H9 (cell line): ENCODE measurements at regions not wholly inside any gene's neighbourhood (a gene's known extent, or its start where the extent isn't known, plus 50 kb on each side); places are given as distances from the start of the nearest gene placed in this dataset.

Source experiments
- DNase-seq: peaks from one replicate; pipeline ENCODE4 v3.0.0-alpha.2; 2017
- H2AFZ ChIP-seq: one replicate; pipeline ENCODE4 v1.6.1; 2013; ENCODE audit warnings: mild to moderate bottlenecking, low read length, control low read depth, moderate library complexity
- H2AK5ac ChIP-seq: 2 replicates; pipeline ENCODE4 v1.6.1; 2013; ENCODE audit warnings: low read length, control low read depth, mixed read lengths; ENCODE audit not compliant: insufficient read length
- H2BK120ac ChIP-seq: one replicate; pipeline ENCODE4 v1.6.1; 2013; ENCODE audit warnings: low read depth, mild to moderate bottlenecking, low read length, control low read depth, inconsistent platforms; ENCODE audit not compliant: poor library complexity, severe bottlenecking
- H2BK12ac ChIP-seq: 2 replicates; pipeline ENCODE4 v1.6.1; 2013; ENCODE audit warnings: low read length, control low read depth, mixed read lengths, low read depth; ENCODE audit not compliant: insufficient read length
- H2BK15ac ChIP-seq: 2 replicates; pipeline ENCODE4 v1.6.1; 2013; ENCODE audit warnings: low read depth, low read length, control low read depth
- H2BK20ac ChIP-seq: one replicate; pipeline ENCODE4 v1.6.1; 2013; ENCODE audit warnings: low read depth, mild to moderate bottlenecking, low read length, control low read depth, inconsistent platforms; ENCODE audit not compliant: poor library complexity, severe bottlenecking
- H2BK5ac ChIP-seq: 2 replicates; pipeline ENCODE4 v1.6.1; 2013; ENCODE audit warnings: low read length, control low read depth, mixed read lengths; ENCODE audit not compliant: insufficient read length
- H3K14ac ChIP-seq: 2 replicates; pipeline ENCODE4 v1.6.1; 2013; ENCODE audit warnings: low read length, control low read depth; ENCODE audit not compliant: insufficient read depth
- H3K18ac ChIP-seq: 2 replicates; pipeline ENCODE4 v1.6.1; 2013; ENCODE audit warnings: low read depth, mild to moderate bottlenecking, mixed read lengths, low read length, control low read depth; ENCODE audit not compliant: insufficient read length
- H3K23ac ChIP-seq: 2 replicates; pipeline ENCODE4 v1.6.1; 2013; ENCODE audit warnings: low read length, control low read depth, mixed read lengths, low read depth; ENCODE audit not compliant: insufficient read length
- H3K23me2 ChIP-seq: 2 replicates; pipeline ENCODE4 v1.6.1; 2013; ENCODE audit warnings: low read depth, mild to moderate bottlenecking, mixed read lengths, low read length, control low read depth; ENCODE audit not compliant: insufficient read length, poor library complexity, severe bottlenecking
- H3K27ac ChIP-seq: 2 replicates; pipeline ENCODE4 v1.5.1; 2013; ENCODE audit warnings: low read length, control low read depth, mixed read lengths, low read depth; ENCODE audit not compliant: insufficient read length
- H3K27me3 ChIP-seq: 2 replicates; pipeline ENCODE4 v1.6.1; 2013; ENCODE audit warnings: low read length, control low read depth, inconsistent platforms; ENCODE audit not compliant: insufficient read depth
- H3K4ac ChIP-seq: 2 replicates; pipeline ENCODE4 v1.6.1; 2013; ENCODE audit warnings: low read depth, mild to moderate bottlenecking, control low read depth, inconsistent platforms, low read length, moderate library complexity
- H3K4me1 ChIP-seq: 2 replicates; pipeline ENCODE4 v1.6.1; 2013; ENCODE audit warnings: low read length, control low read depth, inconsistent platforms; ENCODE audit not compliant: insufficient read depth
- H3K4me2 ChIP-seq: 2 replicates; pipeline ENCODE4 v1.6.1; 2013; ENCODE audit warnings: low read length, control low read depth, mixed read lengths; ENCODE audit not compliant: insufficient read length, insufficient read depth
- H3K56ac ChIP-seq: 2 replicates; pipeline ENCODE4 v1.6.1; 2013; ENCODE audit warnings: low read depth, mild to moderate bottlenecking, mixed read lengths, low read length, control low read depth; ENCODE audit not compliant: insufficient read length
- H3K79me1 ChIP-seq: 2 replicates; pipeline ENCODE4 v1.6.1; 2013; ENCODE audit warnings: low read depth, mild to moderate bottlenecking, moderate library complexity, low read length, control low read depth, inconsistent platforms; ENCODE audit not compliant: insufficient read depth, poor library complexity, severe bottlenecking
- H3K79me2 ChIP-seq: 2 replicates; pipeline ENCODE4 v1.6.1; 2013; ENCODE audit warnings: low read length, control low read depth, inconsistent platforms; ENCODE audit not compliant: insufficient read depth
- H3K9ac ChIP-seq: 2 replicates; pipeline ENCODE4 v1.6.1; 2013; ENCODE audit warnings: low read length, control low read depth, mixed read lengths; ENCODE audit not compliant: insufficient read length; ENCODE audit errors: extremely low read depth
- H3K9me3 ChIP-seq: one replicate; pipeline ENCODE4 v1.6.1; 2013; ENCODE audit warnings: low read depth, low read length, inconsistent platforms; ENCODE audit not compliant: control insufficient read depth
- H3T11ph ChIP-seq: one replicate; pipeline ENCODE4 v1.6.1; 2013; ENCODE audit warnings: mild to moderate bottlenecking, low read length, control low read depth, inconsistent platforms
- H4K20me1 ChIP-seq: one replicate; pipeline ENCODE4 v1.6.1; 2013; ENCODE audit not compliant: control insufficient read depth, insufficient read length, insufficient read depth
- H4K5ac ChIP-seq: 2 replicates; pipeline ENCODE4 v1.6.1; 2013; ENCODE audit warnings: low read depth, mild to moderate bottlenecking, mixed read lengths, low read length, control low read depth; ENCODE audit not compliant: insufficient read length
- H4K8ac ChIP-seq: replicated peaks from 2 replicates; pipeline ENCODE4 v1.6.1; 2013; ENCODE audit warnings: low read length, control low read depth, mixed read lengths, low read depth; ENCODE audit not compliant: insufficient read length
- H4K91ac ChIP-seq: 2 replicates; pipeline ENCODE4 v1.6.1; 2013; ENCODE audit warnings: low read depth, mild to moderate bottlenecking, moderate library complexity, mixed read lengths, low read length, control low read depth; ENCODE audit not compliant: insufficient read length
- H3K27ac Mint-ChIP-seq, 3 experiments: 2 replicates in 2 of 3; 3 replicates in 1 of 3; pipeline ENCODE4 v1.8.0; 2020 to 2021; ENCODE audit warnings: mixed read lengths in 3 of 3, mild to moderate bottlenecking in 1 of 3, moderate library complexity in 1 of 3
- H3K27me3 Mint-ChIP-seq: 2 replicates; pipeline ENCODE4 v1.8.0; 2021; ENCODE audit warnings: low read depth, mild to moderate bottlenecking, moderate library complexity, mixed read lengths
- H3K36me3 Mint-ChIP-seq, 3 experiments: 2 replicates in 2 of 3; 3 replicates in 1 of 3; pipeline ENCODE4 v1.8.0; 2020 to 2021; ENCODE audit warnings: low read depth in 3 of 3, mixed read lengths in 3 of 3; ENCODE audit not compliant: insufficient read depth in 1 of 3
- H3K4me1 Mint-ChIP-seq, 2 experiments: 2 replicates each; pipeline ENCODE4 v1.8.0; 2020; ENCODE audit warnings: mixed read lengths in 2 of 2
- H3K4me3 Mint-ChIP-seq, 2 experiments: 2 replicates in 1 of 2; 3 replicates in 1 of 2; pipeline ENCODE4 v1.8.0; 2020 to 2021; ENCODE audit warnings: mild to moderate bottlenecking in 2 of 2, mixed read lengths in 2 of 2, moderate library complexity in 1 of 2
- H3K9me3 Mint-ChIP-seq, 2 experiments: 2 replicates in 1 of 2; 3 replicates in 1 of 2; pipeline ENCODE4 v1.8.0; 2020; ENCODE audit warnings: mild to moderate bottlenecking in 2 of 2, mixed read lengths in 2 of 2, moderate library complexity in 1 of 2
- CTCF ChIP-seq: fragments of 200-600 bp; sonication (generic); conservative IDR thresholded peaks from 3 replicates; pipeline ENCODE4 v1.8.0; 2021; ENCODE audit warnings: antibody characterized with exemption, mild to moderate bottlenecking
- WGBS: extraction: QIAGEN DNeasy Blood & Tissue Kit; methylation state at CpG from one replicate; pipeline ENCODE4 v1.1.7; 2013; ENCODE audit warnings: missing lambda C conversion rate, low lambda C conversion rate, mixed read lengths; ENCODE audit not compliant: insufficient read length; ENCODE audit errors: extremely low coverage; 5-methylcytosine and 5-hydroxymethylcytosine counted together

DNA sequence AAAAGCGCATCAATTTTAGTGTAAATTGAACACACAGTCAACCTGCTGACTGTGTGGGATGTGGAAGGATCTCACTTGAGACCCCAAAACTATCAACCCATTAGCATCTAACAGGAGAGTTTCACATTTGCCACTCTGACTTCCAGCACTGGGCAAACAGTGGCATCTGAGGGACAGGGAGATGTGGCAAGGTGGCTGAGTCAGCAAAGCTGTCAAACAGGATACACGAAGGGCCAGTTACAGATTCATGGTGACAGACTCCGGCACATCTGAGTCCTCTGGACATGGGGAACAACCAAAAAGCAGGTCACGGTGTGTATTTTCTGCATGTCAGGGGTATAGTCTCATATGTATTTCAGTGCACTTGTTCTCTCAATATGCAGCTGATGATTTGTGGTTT lies 573.4 kb upstream of the PPP2R3A start:
- DNase-seq: no peak
- H3K14ac ChIP-seq: no peak overlapping the region
- H2BK12ac ChIP-seq: no peak overlapping the region
- H3K4ac ChIP-seq: no peak overlapping the region
- Mint-ChIP-seq H3K9me3 (peaks cover 19 to 21% of the 10 kb centered on the region in 2 experiments), H3K4me1 (no peaks in the 10 kb centered on the region), H3K27me3 (no peaks in the 10 kb centered on the region), H3K27ac (no peak overlapping the region), H3K4me3 (no peak overlapping the region), H3K36me3 (peaks cover 7 to 13% (median 12%) of the 10 kb centered on the region in 3 experiments)
- no peaks in the 10 kb centered on the region for H4K20me1 ChIP-seq
- H3K4me1 ChIP-seq: no peaks in the 10 kb centered on the region
- no peaks in the 10 kb centered on the region for H3K79me2 ChIP-seq
- no peak overlapping the region for H2BK15ac ChIP-seq
- no peak overlapping the region for H2BK20ac ChIP-seq
- H2AFZ ChIP-seq: no peak overlapping the region
- no peaks in the 10 kb centered on the region for H3K23me2 ChIP-seq
- no peaks in the 10 kb centered on the region for H3K9me3 ChIP-seq
- H2BK120ac ChIP-seq: no peak overlapping the region
- no peak overlapping the region for H2AK5ac ChIP-seq
- no peak overlapping the region for H3K27ac ChIP-seq
- no peak overlapping the region for H4K5ac ChIP-seq
- H3K9ac ChIP-seq: no peak overlapping the region
- H4K8ac ChIP-seq: no peak overlapping the region
- H3K18ac ChIP-seq: no peak overlapping the region
- H3K27me3 ChIP-seq: no peaks in the 10 kb centered on the region
- H3K4me2 ChIP-seq: no peak overlapping the region
- no peak overlapping the region for H3K56ac ChIP-seq
- TF ChIP-seq CTCF: no peak
- no peak overlapping the region for H2BK5ac ChIP-seq
- H4K91ac ChIP-seq: no peak overlapping the region
- H3T11ph ChIP-seq: no peak overlapping the region
- no peaks in the 10 kb centered on the region for H3K79me1 ChIP-seq
- H3K23ac ChIP-seq: no peak overlapping the region
- no CpG with 5 or more reads among the region's 4 CpGs for WGBS
